Upper lobe of left lung (tissue), 6 donors: ENCODE measurements at regions not wholly inside any gene's neighbourhood (a gene's known extent, or its start where the extent isn't known, plus 50 kb on each side); places are given as distances from the start of the nearest gene placed in this dataset.
"Not testable (repeated sequence)": the region's sequence is repeated elsewhere in the genome, so short reads cannot be mapped to it uniquely, and the experiment has no call there.

Experiments
- ATAC-seq, 2 donors: fragments of 200-7000 bp; cut with Tn5 transposase; one replicate each; pipeline ENCODE4 v1.9.1; 2022; ENCODE audit warnings: mild to moderate bottlenecking in 2 of 2, moderate library complexity in 2 of 2; ENCODE audit not compliant: low FRiP score in 2 of 2
- DNase-seq, 2 donors: peaks; one replicate each; pipeline ENCODE4 v3.0.0-alpha.2; 2019 to 2020
- H3K27ac ChIP-seq, 4 donors: fragments of 200-600 bp; sonication (generic); one replicate each; pipeline ENCODE4 v1.5.1; 2016 to 2019
- H3K27me3 ChIP-seq, 4 donors: fragments of 200-600 bp; sonication (generic); one replicate each; pipeline ENCODE4 v1.5.1; 2017 to 2019
- H3K36me3 ChIP-seq, 4 donors: fragments of 200-600 bp; sonication (generic); one replicate each; pipeline ENCODE4 v1.5.1; 2016 to 2019
- H3K4me1 ChIP-seq, 4 donors: fragments of 200-600 bp; sonication (generic); one replicate each; pipeline ENCODE4 v1.5.1; 2018 to 2019
- H3K4me3 ChIP-seq, 4 donors: fragments of 200-600 bp; sonication (generic); one replicate each; pipeline ENCODE4 v1.5.1; 2017 to 2019; ENCODE audit warnings: mild to moderate bottlenecking in 2 of 4, moderate library complexity in 1 of 4
- H3K9me3 ChIP-seq, 4 donors: fragments of 200-600 bp; sonication (generic); one replicate each; pipeline ENCODE4 v1.5.1; 2018 to 2019
- CTCF ChIP-seq, 6 experiments: fragments of 450-650 bp in 4 of 6; fragments of 200-600 bp in 2 of 6; sonication (generic) in 2 of 6; IDR thresholded peaks; one replicate each; pipeline ENCODE4 v1.5.1; 2016 to 2019; ENCODE audit warnings: antibody characterized with exemption in 6 of 6
- EP300 ChIP-seq, 4 donors: sonication (generic); formaldehyde crosslinking; IDR thresholded peaks; one replicate each; pipeline ENCODE4 v1.5.1; 2017; ENCODE audit warnings: antibody characterized with exemption in 4 of 4, control low read depth in 2 of 4
- POLR2A ChIP-seq, 4 donors: fragments of 450-650 bp; IDR thresholded peaks; one replicate each; pipeline ENCODE4 v1.5.1; 2016 to 2017; ENCODE audit warnings: antibody characterized with exemption in 4 of 4, mild to moderate bottlenecking in 2 of 4
- POLR2AphosphoS5 ChIP-seq, 2 donors: sonication (generic); formaldehyde crosslinking; IDR thresholded peaks; one replicate each; pipeline ENCODE4 v1.5.1; 2017; ENCODE audit warnings: antibody characterized with exemption in 2 of 2
- WGBS, 2 donors: methylation state at CpG; one replicate each; pipeline ENCODE4 v1.1.5; 2017 to 2018; 5-methylcytosine and 5-hydroxymethylcytosine counted together
- donor health status: DM: no; HTN: no; CAD: no; lungs with moderate emphysema.
- donor health status: DM: no; HTN: yes; CAD: no; lungs with severe emphysema.

GRCh38 chr7:106442476-106442875, 157.7 kb upstream of the NAMPT start:
- no peak overlapping the region for H3K4me3 ChIP-seq
- TF ChIP-seq CTCF (IDR thresholded peaks at IDR 0.05) (no peak), EP300 (IDR thresholded peaks at IDR 0.05) (no peak), POLR2AphosphoS5 (IDR thresholded peaks at IDR 0.05) (no peak), POLR2A (IDR thresholded peaks at IDR 0.05) (no peak)
- ATAC-seq (no peak), DNase-seq (no peak)
- H3K36me3 ChIP-seq: no peaks in the 10 kb centered on the region
- H3K9me3 ChIP-seq: no peaks in the 10 kb centered on the region
- H3K27ac ChIP-seq: no peak overlapping the region
- 94% methylated on average over 1 of the region's 1 CpG for WGBS, 2 donors
- H3K27me3 ChIP-seq: no peaks in the 10 kb centered on the region
- peaks cover 0 to 5% (median 0%) of the 10 kb centered on the region in 4 donors for H3K4me1 ChIP-seq

GRCh38 chr7:106441343-106441742, 156.6 kb upstream of the NAMPT start:
- WGBS, 2 donors: 89 to 91% methylated on average over 2 of the region's 2 CpGs
- ATAC-seq, H3K4me1 ChIP-seq: not testable (repeated sequence)

GRCh38 chr7:106436933-106437332, 152.2 kb upstream of the NAMPT start:
- H3K9me3 ChIP-seq, H3K27ac ChIP-seq, ATAC-seq, H3K36me3 ChIP-seq, DNase-seq, H3K27me3 ChIP-seq, H3K4me1 ChIP-seq, H3K4me3 ChIP-seq: not testable (repeated sequence)
- 47 to 96% methylated on average over 2 of the region's 2 CpGs for WGBS, 2 donors

More at GRCh38 chr7:106441343-106441742, 156.6 kb upstream of the NAMPT start:
- H3K9me3 ChIP-seq, H3K4me3 ChIP-seq, H3K36me3 ChIP-seq, DNase-seq, H3K27me3 ChIP-seq, H3K27ac ChIP-seq: not testable (repeated sequence)

- ATAC-seq (no peak), DNase-seq (no peak)
- no peak overlapping the region for H3K4me3 ChIP-seq
- no peak for TF ChIP-seq POLR2A (IDR thresholded peaks at IDR 0.05)
- TF ChIP-seq EP300 (IDR thresholded peaks at IDR 0.05): no peak
- TF ChIP-seq CTCF (IDR thresholded peaks at IDR 0.05): no peak
- TF ChIP-seq POLR2AphosphoS5 (IDR thresholded peaks at IDR 0.05): no peak
- no peaks in the 10 kb centered on the region for H3K36me3 ChIP-seq
- no peaks in the 10 kb centered on the region for H3K27me3 ChIP-seq
- 82 to 84% methylated on average over 2 of the region's 2 CpGs for WGBS, 2 donors
- no peak overlapping the region for H3K27ac ChIP-seq
- peaks cover 4 to 14% (median 6%) of the 10 kb centered on the region in 4 donors for H3K4me1 ChIP-seq
- no peaks in the 10 kb centered on the region for H3K9me3 ChIP-seq
These were observed 148.6 kb upstream of the NAMPT start for GRCh38 chr7:106433377-106433776.

GRCh38 chr7:106430535-106431455, 146.0 kb upstream of the NAMPT start:
- ATAC-seq (no peak), DNase-seq (no peak)
- H3K4me3 ChIP-seq: no peak overlapping the region
- H3K9me3 ChIP-seq: no peaks in the 10 kb centered on the region
- H3K4me1 ChIP-seq: peaks cover 6 to 22% (median 12%) of the 10 kb centered on the region in 4 donors
- H3K27me3 ChIP-seq: no peaks in the 10 kb centered on the region
- TF ChIP-seq EP300 (IDR thresholded peaks at IDR 0.05): no peak
- no peak for TF ChIP-seq CTCF (IDR thresholded peaks at IDR 0.05)
- TF ChIP-seq POLR2AphosphoS5 (IDR thresholded peaks at IDR 0.05): no peak
- TF ChIP-seq POLR2A (IDR thresholded peaks at IDR 0.05): no peak
- no peaks in the 10 kb centered on the region for H3K36me3 ChIP-seq
- WGBS, 2 donors: 49 to 62% methylated on average over 4 of the region's 4 CpGs
- no peak overlapping the region for H3K27ac ChIP-seq

- WGBS, 2 donors: 68% methylated on average over 4 of the region's 4 CpGs
- DNase-seq (no peak), ATAC-seq (peak; percentile 10 to 62)
These were observed 145.3 kb upstream of the NAMPT start for GRCh38 chr7:106430103-106430502.

More at GRCh38 chr7:106430103-106430502, 145.3 kb upstream of the NAMPT start:
- Histone ChIP-seq H3K4me3 (no peak overlapping the region), H3K27me3 (no peaks in the 10 kb centered on the region), H3K36me3 (no peaks in the 10 kb centered on the region), H3K9me3 (no peaks in the 10 kb centered on the region), H3K4me1 (peaks cover 13 to 29% (median 19%) of the 10 kb centered on the region in 4 donors), H3K27ac (peak overlapping the region in 1 of 4 donors; percentile 28)
- TF ChIP-seq CTCF (IDR thresholded peaks at IDR 0.05) (no peak), EP300 (IDR thresholded peaks at IDR 0.05) (peak in 1 of 4 donors; percentile 23), POLR2AphosphoS5 (IDR thresholded peaks at IDR 0.05) (peak in 1 of 2 donors; percentile 9), POLR2A (IDR thresholded peaks at IDR 0.05) (no peak)
